GM11168 (cell line): ENCODE measurements at regions not wholly inside any gene's neighbourhood (a gene's known extent, or its start where the extent isn't known, plus 50 kb on each side); places are given as distances from the start of the nearest gene placed in this dataset.

Experiments
- in situ Hi-C: fragments of 300-500 bp; cut with MboI; formaldehyde crosslinking; loops from one replicate; pipeline ENCODE4 v1.12.0; 2022; ENCODE audit warnings: low sequenced_read_pairs; ENCODE audit not compliant: unreplicated experiment

GRCh38 chr20:50284811-50285375, 94.3 kb downstream of the CEBPB start:
- in situ Hi-C loops, result no loop called here

DNA sequence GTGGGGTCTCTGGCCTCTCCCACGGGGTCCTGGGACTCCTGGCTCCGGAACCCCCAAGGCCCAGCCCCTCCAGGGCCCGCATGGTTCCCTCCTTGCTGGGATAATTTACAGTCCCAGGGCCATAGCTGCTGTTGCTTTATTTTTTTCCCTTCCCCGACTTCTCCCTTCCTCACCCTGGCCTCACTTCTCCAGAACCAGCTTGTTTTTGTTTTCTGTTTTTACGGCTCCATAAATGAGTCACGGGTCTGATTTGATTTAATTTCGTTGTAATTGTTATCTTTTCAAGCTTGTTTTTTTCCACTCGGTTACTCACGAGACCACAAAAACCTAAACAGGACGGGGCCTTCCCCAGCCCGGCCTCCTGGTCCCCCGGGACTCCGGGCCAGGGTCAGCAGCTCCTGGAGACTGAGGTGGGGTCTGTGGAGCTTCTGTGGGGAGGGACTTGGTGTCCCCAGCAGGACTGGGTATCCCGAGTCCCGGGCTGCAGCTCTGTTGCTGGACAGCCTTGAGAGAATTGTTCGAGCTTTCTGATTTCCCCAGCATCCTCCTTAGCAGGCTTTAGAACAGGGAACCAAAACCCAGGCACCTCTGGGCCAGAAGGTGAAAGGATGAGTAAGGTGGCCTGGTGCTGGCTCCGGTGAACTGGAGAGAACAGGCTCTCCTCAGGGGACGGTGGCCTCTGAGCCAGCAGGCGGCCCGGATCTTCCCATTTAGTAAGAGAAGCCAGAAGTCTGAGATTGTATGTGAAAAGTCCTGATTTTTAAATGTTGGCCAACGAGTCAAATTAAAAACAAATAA, 94.9 kb downstream of the CEBPB start:
- in situ Hi-C loops, result no loop called here

DNA sequence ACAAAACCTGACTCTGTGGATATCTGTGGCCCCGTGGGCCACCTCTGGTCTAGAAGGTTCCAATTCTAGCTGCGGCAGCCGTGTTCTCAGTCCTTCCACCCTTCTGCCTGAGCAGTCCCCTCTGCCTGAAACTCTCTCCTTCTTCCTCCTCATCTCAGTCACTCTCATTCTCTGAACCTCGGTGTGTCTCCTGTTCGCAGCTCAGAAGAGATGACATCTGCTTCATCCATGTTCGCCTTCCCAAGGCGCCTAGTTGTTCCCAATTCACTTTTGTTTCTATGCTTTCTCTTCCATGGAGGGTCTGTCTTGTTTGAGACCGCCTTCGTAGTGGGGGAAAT, 95.5 kb downstream of the CEBPB start:
- in situ Hi-C loops, result no loop called here

DNA sequence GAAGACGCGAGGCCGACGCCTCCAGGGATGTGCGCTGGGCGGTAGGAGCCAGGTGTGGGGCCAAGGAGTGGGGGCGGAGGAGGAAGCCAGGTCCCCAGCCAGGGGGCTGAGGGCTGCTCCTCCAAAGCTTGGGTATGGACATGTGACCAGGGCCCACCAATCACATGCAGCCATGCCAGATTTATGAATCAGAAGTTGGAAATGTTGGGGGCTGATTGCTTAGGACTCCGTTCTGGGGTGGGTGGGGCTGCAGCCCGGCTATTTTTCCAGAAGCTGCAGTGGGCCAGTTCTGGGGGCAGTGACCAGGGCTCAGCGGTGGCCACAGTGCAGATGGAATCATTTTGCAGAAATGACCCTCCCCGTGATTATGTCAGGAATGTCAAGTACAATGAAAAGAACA, 96.0 kb downstream of the CEBPB start:
- in situ Hi-C loops, result no loop called here

- in situ Hi-C loops, result no loop called here
These were observed 96.9 kb downstream of the CEBPB start for GRCh38 chr20:50287512-50287911.

- in situ Hi-C loops, result no loop called here
These were observed 97.5 kb downstream of the CEBPB start for GRCh38 chr20:50288128-50288623.

DNA sequence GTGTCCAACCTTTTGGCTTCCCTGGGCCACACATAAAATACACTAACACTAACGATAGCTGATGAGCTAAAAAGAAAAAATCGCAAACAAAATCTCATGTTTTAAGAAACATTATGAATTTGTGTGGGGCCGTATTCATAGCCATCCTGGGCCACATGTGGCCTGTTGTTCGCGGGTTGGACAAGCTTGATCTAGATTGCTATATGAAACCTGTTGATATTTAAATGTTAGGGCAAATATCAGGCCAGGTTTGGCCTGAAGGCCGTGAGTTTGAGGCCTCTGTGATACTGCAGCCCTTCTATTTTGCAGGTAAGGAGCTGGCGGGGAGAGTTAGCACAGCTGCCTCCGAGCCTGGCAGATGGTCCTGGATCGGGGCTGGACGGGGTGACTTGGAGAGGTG, 99.0 kb downstream of the CEBPB start:
- in situ Hi-C loops, result no loop called here

DNA sequence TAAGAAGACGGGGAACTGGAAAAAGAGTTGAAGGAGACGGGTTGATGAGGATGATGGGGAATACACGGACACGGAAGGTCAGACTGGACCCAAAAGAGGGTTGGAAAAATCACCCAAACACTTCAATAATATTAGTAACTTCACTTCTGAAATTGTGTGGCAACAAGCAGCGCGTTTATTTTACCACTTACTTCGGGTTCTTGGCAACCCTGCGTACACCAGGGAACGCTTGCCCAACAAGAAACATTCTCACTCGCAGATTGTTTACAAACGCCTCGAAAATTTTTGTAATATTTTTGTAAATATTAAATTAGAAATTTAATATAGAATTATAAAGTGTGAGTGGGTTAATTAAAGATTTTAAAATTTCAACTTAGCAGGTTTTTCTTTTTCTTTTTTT, 99.5 kb downstream of the CEBPB start:
- in situ Hi-C loops, result no loop called here

DNA sequence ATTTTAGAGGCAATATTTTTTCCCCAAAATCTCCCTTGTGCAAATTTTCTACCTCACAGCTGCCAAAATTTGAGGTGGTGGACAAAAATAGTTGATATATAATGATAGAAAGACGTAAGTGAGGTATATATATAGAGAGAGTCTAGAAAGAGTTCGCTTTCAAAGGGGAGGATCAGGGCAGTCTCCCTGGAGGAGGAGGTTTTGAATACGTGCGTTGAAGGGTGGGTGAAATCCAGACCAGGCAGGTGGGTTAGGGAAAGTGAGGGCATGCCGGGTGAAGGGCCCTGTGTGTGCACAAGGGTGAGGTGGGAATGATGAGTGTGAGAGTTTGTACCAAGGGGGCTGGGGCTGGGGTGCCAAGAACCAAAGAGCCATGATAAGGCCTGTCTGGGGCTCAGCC, 100.2 kb downstream of the CEBPB start:
- in situ Hi-C loops, result no loop called here

DNA sequence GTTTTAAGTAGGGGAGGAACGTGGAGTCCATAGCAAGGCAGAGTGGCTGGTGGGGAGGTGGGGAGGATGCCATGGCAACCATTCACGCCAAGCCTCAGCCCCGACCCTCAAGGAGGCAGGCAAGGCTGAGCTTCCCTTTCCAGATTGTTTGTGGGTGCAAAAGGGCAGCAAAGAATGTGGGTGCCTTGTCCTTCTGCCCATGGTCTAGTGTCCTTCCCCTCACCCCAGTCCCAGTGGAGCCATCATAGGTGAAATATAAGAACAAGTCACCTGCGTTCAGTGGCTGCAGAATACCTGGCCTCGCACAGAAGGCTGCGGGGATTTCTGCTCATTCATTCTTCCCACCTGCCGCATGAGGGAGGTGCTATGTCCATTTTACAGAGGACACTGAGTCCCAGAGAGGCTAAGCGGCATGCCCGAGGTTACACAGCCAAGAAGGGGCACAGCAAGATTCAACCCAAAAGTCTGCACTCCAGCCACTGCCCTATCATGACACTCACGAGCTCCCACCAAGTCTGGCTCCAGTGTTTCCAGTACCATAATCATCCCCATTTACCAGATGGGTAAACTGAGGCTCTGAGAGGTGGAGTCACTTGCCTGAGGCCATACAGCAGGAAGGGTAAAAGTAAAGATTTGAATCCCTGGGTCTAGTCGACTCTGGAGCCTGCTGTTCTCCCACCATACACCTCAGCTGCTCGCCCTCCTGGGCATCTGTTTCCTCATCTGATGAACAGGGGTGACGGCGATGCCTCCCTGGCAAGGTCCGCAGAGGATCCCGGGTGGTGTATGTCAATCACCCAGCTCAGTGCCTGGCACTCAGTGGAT, 100.8 kb downstream of the CEBPB start:
- in situ Hi-C loops, result no loop called here

- in situ Hi-C loops, result no loop called here
These were observed 101.5 kb downstream of the CEBPB start for GRCh38 chr20:50292079-50292590.

GRCh38 chr20:50292591-50293283, 102.1 kb downstream of the CEBPB start:
- in situ Hi-C loops, result no loop called here

DNA sequence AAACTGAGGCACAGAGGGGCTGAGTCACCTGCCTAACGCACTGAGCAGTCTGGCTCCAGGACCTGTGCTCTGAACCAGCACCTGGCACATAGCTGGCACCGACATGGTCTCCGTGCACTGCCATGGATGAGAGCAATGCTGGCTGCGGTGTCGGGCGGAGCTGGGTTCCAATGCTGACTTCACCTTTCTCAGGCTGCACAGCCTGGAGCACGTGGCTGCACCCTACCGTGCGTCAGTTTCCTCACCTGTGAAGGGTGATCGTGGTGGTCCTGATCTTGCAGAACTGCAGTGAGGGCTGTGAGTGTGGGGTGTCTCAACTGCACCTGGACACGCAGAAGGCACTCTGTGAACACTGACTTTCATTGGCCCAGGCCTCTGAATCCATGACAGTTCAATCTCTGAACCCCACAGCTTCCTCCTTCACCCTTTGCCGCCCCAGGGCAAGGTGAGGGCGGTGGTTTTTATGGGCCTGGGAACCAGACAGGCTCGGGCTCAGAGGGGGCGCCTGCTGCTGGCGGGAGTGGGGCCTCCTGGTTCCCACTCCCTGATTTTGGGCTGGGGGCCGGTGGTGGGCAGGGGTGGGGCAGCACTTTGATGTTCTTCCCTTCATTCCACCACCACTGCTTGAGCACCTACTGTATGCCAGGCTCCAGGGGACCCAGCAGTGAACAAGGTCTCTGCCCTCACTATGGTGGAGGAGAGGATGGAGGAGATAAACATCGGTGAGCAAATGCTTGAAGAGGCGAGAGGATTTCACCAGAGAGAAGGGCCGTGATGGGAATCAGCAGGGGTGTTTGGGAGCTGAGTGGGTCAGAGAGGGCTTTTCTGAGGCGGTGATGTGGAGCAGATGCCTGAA, 102.9 kb downstream of the CEBPB start:
- in situ Hi-C loops, result no loop called here

DNA sequence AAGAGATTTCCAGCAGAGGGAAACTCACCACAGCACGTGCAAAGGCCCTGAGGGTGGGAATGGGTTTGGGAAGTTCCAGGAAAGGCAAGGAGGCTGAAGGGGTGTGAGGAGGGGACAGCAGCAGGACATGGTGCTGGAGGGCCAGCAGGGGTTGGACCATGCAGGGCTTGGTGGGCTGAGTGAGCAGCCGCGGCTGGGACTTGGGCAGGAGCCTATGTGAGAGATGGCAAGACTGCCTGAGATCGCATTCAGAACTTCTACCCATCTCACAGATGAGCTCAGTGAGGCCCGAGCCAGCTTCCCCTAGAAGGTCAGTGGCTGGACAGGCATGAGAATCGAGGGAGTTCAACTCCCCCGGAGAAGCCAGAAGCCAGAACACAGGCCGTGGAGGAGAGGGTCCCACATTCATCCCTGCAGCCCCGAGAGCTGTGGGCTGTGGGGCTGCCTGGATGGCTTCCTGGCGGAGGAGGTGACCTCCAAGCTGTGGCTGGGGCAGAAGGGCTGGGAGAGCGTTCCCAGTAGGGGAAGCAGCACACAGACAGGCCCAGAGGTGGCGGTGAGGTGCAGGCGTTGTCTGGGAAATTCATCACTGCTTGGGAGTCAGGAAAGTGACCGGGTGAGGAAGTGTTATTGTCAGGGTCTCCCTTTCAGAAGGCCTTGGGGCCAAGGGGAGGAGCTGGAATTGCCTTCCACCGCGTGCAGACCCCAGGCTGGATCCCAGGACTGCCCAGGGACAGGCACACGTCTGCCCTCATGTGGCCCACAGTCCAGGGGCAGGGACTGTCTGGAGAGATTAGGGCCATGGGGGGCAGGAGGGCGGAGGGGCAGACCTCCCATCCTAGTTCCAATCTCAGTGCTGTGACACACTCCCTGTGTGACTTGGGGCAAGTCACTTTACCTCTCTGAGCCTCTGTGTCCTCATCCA, 103.8 kb downstream of the CEBPB start:
- in situ Hi-C loops, result no loop called here

GRCh38 chr20:50295345-50295744, 104.7 kb downstream of the CEBPB start:
- in situ Hi-C loops, result no loop called here

- in situ Hi-C loops, result no loop called here
These were observed 105.3 kb downstream of the CEBPB start for GRCh38 chr20:50295762-50296449.

DNA sequence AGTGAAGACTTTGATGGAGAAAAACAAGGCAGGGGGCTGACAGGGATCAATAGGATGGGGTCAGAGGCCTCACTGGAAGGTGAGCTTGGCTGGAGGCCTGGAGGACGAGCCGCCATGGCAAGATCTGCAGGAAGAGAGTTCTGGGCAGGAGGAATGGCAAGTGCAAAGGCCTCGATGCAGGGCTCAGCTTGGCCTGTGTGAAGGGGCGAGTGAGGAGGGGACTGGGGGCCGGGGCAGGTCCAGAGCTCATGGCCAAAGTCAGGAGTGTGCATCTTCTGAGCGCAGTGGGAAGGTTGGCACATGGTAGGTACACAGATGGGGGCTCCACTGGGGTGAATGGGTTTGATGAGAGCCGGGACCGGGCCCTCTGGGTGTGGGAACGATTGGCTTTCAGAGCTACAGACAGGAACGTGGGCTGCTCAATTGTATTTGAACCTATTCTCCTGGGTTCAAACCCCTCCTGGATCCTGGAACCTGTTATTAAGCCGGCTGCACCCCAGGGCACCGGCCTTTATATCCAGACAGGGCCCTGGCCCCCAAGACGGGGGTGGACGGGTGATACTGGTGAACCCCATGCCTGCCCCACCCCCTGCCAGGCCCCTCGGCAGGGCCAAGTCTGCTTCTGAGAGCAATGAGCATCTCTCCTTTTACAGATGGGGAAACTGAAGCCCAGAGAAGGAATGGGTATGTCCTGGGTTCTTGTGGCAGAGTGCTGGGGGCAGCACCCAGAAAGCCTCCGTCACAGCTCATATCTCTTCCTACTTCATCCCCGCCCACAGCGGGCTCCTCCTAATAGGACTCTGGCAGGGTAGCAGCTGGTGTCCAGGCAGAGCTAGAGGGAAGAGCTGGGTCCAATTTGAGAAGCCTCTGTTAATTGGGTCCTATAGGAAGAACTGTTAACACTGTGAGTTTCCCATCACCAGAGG, 106.1 kb downstream of the CEBPB start:
- in situ Hi-C loops, result no loop called here
